Omental fat pad (tissue), 3 donors: ENCODE measurements at regions not wholly inside any gene's neighbourhood (a gene's known extent, or its start where the extent isn't known, plus 50 kb on each side); places are given as distances from the start of the nearest gene placed in this dataset.

ENCODE experiments used
- ATAC-seq: fragments of 150-250 bp; one replicate; pipeline ENCODE4 v1.9.1; 2016; ENCODE audit warnings: mild to moderate bottlenecking, moderate library complexity; ENCODE audit not compliant: low FRiP score
- DNase-seq: peaks from one replicate; pipeline ENCODE4 v3.0.0-alpha.2; 2019; ENCODE audit warnings: low spot score
- TF ChIP-seq, protein P1 (sequence below), 3 donors: fragments of 450-650 bp; IDR thresholded peaks; one replicate each; pipeline ENCODE4 v1.5.1; 2016 to 2017; ENCODE audit warnings: antibody characterized with exemption in 3 of 3, mild to moderate bottlenecking in 3 of 3, moderate library complexity in 2 of 3

DNA sequence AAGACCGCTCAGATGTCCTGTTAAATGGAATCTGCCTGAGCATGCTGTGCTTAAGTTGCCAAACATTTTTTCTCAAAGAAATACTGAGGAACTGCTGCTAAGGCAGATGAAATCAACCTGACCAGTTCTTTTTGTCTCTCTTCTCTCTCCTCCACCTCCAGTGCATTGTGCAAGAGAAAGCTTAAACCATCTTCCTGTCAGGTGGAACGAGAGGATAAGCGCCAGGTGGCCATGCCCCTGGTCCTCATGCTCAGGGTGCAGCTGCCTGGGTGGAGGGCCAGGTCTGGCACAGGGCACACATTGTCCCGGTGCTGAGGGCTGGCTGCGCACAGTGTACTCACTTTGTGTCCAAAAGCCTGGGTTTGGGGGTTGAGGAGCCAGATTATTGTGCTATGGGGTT, 176.2 kb upstream of the TP63 start:
- ATAC-seq (no peak), DNase-seq (no peak)
- TF ChIP-seq, protein P1, sequence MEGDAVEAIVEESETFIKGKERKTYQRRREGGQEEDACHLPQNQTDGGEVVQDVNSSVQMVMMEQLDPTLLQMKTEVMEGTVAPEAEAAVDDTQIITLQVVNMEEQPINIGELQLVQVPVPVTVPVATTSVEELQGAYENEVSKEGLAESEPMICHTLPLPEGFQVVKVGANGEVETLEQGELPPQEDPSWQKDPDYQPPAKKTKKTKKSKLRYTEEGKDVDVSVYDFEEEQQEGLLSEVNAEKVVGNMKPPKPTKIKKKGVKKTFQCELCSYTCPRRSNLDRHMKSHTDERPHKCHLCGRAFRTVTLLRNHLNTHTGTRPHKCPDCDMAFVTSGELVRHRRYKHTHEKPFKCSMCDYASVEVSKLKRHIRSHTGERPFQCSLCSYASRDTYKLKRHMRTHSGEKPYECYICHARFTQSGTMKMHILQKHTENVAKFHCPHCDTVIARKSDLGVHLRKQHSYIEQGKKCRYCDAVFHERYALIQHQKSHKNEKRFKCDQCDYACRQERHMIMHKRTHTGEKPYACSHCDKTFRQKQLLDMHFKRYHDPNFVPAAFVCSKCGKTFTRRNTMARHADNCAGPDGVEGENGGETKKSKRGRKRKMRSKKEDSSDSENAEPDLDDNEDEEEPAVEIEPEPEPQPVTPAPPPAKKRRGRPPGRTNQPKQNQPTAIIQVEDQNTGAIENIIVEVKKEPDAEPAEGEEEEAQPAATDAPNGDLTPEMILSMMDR (IDR thresholded peaks at IDR 0.05) = no peak

DNA sequence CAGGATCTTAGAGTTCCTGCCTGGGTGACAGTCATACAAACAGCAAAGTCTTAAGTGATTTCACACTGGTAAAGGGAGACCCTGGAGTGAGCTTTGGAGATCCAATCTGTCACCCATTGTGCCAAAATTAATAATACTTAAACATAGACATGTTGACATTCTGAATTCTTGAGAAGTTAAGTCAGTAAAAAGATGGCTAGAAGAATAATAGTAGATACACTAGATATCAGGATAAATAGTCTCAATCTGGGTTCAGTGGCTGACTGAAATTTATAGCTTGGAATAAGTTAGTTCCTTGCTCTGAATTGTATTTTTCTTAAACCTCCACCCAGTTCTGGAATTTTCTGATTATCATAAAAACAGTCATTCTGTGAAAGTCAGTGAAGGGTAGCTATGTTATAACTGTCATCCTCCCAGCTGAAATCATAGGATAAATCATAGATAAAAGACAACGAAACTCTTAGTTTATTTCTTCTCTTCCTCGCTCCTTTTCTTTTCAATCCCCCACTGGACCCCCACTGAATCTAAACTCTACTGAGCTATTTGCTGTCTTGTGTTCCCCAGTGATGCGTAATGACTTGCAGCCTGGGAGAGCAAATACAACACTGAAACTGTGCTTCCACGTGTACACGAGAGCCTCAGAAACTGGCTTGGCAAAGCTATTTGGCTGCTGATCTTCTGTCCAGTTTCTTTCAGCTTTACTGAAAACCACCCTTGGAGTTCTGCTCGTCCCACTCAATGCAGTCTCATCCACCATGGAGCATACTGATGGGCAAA, 175.4 kb upstream of the TP63 start:
- TF ChIP-seq, protein P1 (IDR thresholded peaks at IDR 0.05) = no peak
- DNase-seq (no peak), ATAC-seq (no peak)

DNA sequence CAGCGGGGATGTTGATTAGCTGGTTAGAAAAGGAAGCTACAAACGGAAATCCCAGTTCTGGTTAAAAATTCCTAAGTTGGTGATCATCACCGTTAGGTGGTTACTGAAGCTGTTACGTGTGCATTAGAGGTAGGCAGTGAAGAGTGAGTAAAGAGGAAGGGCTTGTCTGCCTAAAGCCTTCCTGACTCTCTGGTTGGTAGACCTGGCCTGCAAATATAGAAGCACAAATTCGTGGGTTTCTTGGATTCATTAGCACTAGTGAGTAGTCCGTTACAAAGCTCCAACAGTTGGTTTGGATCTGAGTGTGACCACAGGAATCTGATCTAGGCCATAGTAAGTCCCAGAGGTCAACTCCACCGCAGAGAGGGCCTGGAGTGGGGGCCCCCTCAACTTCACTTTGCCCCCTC, 174.0 kb upstream of the TP63 start:
- DNase-seq (no peak), ATAC-seq (no peak)
- TF ChIP-seq, protein P1 (IDR thresholded peaks at IDR 0.05) = no peak

DNA sequence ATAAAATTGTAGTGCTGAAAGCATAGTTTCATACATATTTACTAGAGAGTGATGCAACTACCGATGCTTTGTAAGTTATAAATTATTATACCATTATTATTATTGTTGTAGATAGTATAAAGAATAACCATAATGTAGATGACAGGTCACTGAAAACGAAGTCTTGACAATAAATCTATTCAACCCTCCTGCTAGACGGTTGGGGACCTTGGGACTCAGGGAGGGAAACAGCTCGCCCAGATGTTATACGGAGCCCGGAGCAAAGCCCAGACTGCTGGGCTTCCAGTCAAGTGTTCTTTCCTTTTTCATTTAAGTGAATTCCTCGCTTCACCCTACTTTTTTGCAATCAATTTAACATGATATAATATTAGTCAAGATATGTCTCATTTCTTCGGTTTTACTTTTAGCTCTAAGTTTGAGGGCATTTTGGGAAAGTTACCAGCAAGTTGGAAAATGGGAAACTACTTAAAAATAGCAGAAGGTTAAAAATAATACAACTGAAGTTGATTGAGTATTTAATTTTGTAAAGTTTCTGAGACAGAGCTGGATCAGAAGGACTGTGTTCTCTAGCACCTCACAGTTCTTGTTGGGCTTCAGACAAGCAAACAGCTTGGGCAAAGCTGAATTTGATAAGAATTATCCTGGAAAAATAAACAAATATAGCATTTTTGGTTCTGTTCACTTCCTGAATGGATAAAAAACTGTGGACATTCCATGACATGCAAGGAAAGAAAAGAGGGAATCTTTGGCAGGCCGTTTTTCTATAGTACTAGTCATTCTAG, 173.4 kb upstream of the TP63 start:
- ATAC-seq (no peak), DNase-seq (no peak)
- TF ChIP-seq, protein P1 (IDR thresholded peaks at IDR 0.05) = no peak

DNA sequence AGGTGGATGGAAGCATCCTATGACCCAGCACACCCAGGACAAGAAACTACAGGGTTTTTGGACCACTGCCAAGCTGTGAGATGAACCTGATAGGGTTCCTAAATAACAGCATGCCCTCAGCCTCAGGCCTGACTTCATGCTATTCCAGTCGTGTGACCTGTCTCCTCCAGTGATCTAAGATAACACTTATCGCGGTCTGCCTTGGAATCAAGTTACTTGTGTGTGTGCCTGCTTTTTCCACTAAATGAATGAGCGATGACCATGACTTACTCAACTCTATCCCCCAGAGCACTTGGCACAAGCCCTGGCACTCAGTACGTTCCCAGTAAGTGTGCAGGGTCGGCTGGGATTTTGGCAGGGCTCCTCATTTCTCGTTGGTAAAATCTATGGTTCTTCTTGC, 172.7 kb upstream of the TP63 start:
- no peak for ATAC-seq
- DNase-seq = no peak
- TF ChIP-seq, protein P1 (IDR thresholded peaks at IDR 0.05) = no peak

DNA sequence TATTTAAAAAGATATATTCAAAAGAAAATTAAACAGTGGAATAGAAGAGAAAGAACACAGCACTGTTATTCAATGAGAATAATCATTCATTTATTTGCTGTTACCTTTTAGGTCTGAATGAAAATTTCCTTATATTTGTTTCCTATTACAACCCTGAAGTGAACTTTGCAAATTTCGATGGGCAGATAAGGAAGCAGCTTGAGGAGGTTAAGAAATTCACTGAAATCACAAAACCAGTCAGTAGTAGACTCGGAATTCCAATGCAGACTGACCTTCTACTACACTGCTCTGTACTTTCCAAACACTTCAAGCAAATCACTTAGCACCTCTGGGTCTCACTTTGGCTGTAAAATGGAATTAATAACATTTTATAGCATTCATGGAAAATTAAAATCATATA, 172.0 kb upstream of the TP63 start:
- TF ChIP-seq, protein P1 (IDR thresholded peaks at IDR 0.05) = no peak
- no peak for ATAC-seq
- no peak for DNase-seq
